GM19238 (cell line): ENCODE measurements at regions not wholly inside any gene's neighbourhood (a gene's known extent, or its start where the extent isn't known, plus 50 kb on each side); places are given as distances from the start of the nearest gene placed in this dataset.
"Not testable (repeated sequence)": the region's sequence is repeated elsewhere in the genome, so short reads cannot be mapped to it uniquely, and the experiment has no call there.

Source experiments
- DNase-seq: peaks from one replicate; pipeline ENCODE4 v3.0.0; 2011; ENCODE audit warnings: low spot score; ENCODE audit not compliant: insufficient read length

GRCh38 chr4:31455612-31456011 lies 735.4 kb downstream of the PCDH7 start:
- DNase-seq: no peak

- no peak for DNase-seq
These were observed 738.6 kb downstream of the PCDH7 start for GRCh38 chr4:31458813-31459212.

- DNase-seq: no peak
These were observed 741.3 kb downstream of the PCDH7 start for GRCh38 chr4:31461421-31461820.

GRCh38 chr4:31467781-31468180 lies 747.6 kb downstream of the PCDH7 start:
- DNase-seq: no peak

- no peak for DNase-seq
These were observed 754.1 kb downstream of the PCDH7 start for GRCh38 chr4:31474221-31474620.

GRCh38 chr4:31482691-31483090 lies 762.5 kb downstream of the PCDH7 start:
- no peak for DNase-seq

- not testable (repeated sequence) for DNase-seq
These were observed 779.0 kb downstream of the PCDH7 start for GRCh38 chr4:31499216-31499615.

- DNase-seq: no peak
These were observed 796.4 kb downstream of the PCDH7 start for GRCh38 chr4:31516520-31516919.

GRCh38 chr4:31518796-31519250 lies 798.7 kb downstream of the PCDH7 start:
- DNase-seq: no peak

GRCh38 chr4:31530555-31530954 lies 810.4 kb downstream of the PCDH7 start:
- no peak for DNase-seq

- DNase-seq: no peak
These were observed 818.7 kb downstream of the PCDH7 start for GRCh38 chr4:31538877-31539276.

GRCh38 chr4:31539284-31540069 lies 819.3 kb downstream of the PCDH7 start:
- no peak for DNase-seq

GRCh38 chr4:31545330-31545729 lies 825.2 kb downstream of the PCDH7 start:
- no peak for DNase-seq

- no peak for DNase-seq
These were observed 825.6 kb downstream of the PCDH7 start for GRCh38 chr4:31545755-31546154.

- no peak for DNase-seq
These were observed 827.9 kb downstream of the PCDH7 start for GRCh38 chr4:31548021-31548420.

GRCh38 chr4:31548823-31549222 lies 828.7 kb downstream of the PCDH7 start:
- no peak for DNase-seq

GRCh38 chr4:31549256-31549655 lies 829.1 kb downstream of the PCDH7 start:
- no peak for DNase-seq

- no peak for DNase-seq
These were observed 837.3 kb downstream of the PCDH7 start for GRCh38 chr4:31557437-31557836.

- DNase-seq: no peak
These were observed 853.4 kb downstream of the PCDH7 start for GRCh38 chr4:31573554-31573953.

- DNase-seq: no peak
These were observed 855.3 kb downstream of the PCDH7 start for GRCh38 chr4:31575504-31575903.

GRCh38 chr4:31580843-31581242 lies 860.7 kb downstream of the PCDH7 start:
- DNase-seq: no peak

GRCh38 chr4:31585503-31585902 lies 865.3 kb downstream of the PCDH7 start:
- DNase-seq: no peak

GRCh38 chr4:31592293-31592692 lies 872.1 kb downstream of the PCDH7 start:
- DNase-seq: no peak
